HCT116 (cell line): ENCODE measurements at regions not wholly inside any gene's neighbourhood (a gene's known extent, or its start where the extent isn't known, plus 50 kb on each side); places are given as distances from the start of the nearest gene placed in this dataset.

ENCODE experiments used
- ATAC-seq: fragments of 200-7000 bp; cut with Tn5 transposase; 2 replicates; pipeline ENCODE4 v1.9.1; 2020; ENCODE audit warnings: mild to moderate bottlenecking, moderate library complexity
- BruUV-seq: library from RNA; stranded (reverse); fragments of 400-500 nt; replicated peaks from 2 replicates; lab custom pipeline; 2021; lab: Mats Ljungman, UMichigan
- CTCF ChIA-PET: fragments of 300-600 bp; sonication (Branson Sonifier 250); formaldehyde crosslinking; loops from one replicate; lab custom pipeline; 2021; ENCODE audit warnings: antibody characterized with exemption; lab: Charles Lee
- POLR2A ChIA-PET: fragments of 300-600, 350-600 bp; sonication (Branson Sonifier 250); formaldehyde crosslinking; loops from one replicate; lab custom pipeline; 2021; ENCODE audit warnings: antibody characterized with exemption; lab: Charles Lee
- RAD21 ChIA-PET, 2 experiments: fragments of 300-600 bp; sonication (Branson Sonifier 250); formaldehyde crosslinking; loops; one replicate each; lab custom pipeline; 2023; ENCODE audit warnings: low total read pairs in 2 of 2; ENCODE audit not compliant: uncharacterized antibody in 2 of 2, unreplicated experiment in 2 of 2, low non-redundant PET in 1 of 2; lab: Charles Lee
- DNase-seq: peaks from one replicate; pipeline ENCODE4 v3.0.0-alpha.2; 2010; ENCODE audit warnings: low read depth, low spot score
- H2AFZ ChIP-seq: fragments of 200-600 bp; shearing (Covaris generic), sonication (generic); 2 replicates; pipeline ENCODE4 v1.6.1; 2017; ENCODE audit warnings: low read depth, mixed run types, mixed read lengths, antibody characterized with exemption, low read length; ENCODE audit not compliant: poor library complexity, severe bottlenecking
- H3K27ac ChIP-seq: 2 replicates; pipeline ENCODE4 v1.5.1; 2012; ENCODE audit warnings: low read depth, low read length
- H3K27me3 ChIP-seq: fragments of 200-600 bp; sonication (generic); 2 replicates; pipeline ENCODE4 v1.6.1; 2016; ENCODE audit warnings: mixed run types, low read length, mixed read lengths; ENCODE audit not compliant: insufficient read depth
- H3K36me3 ChIP-seq, 2 experiments: fragments of 200-500 bp in 1 of 2; fragments of 200-600 bp in 1 of 2; sonication (Bioruptor generic) in 1 of 2; sonication (generic) in 1 of 2; 2 replicates each; pipeline versions ENCODE4 v1.5.1 to v1.6.1; 2014 to 2016; ENCODE audit warnings: low read length in 2 of 2, inconsistent platforms in 1 of 2, mixed read lengths in 1 of 2, mixed run types in 1 of 2; ENCODE audit not compliant: insufficient read depth in 2 of 2, control insufficient read depth in 1 of 2
- H3K4me1 ChIP-seq, 2 experiments: fragments of 200-600 bp in 1 of 2; sonication (generic) in 1 of 2; 2 replicates each; pipeline versions ENCODE4 v1.5.1 to v1.6.1; 2012 to 2017; ENCODE audit warnings: low read length in 2 of 2, inconsistent platforms in 1 of 2, mild to moderate bottlenecking in 1 of 2, mixed read lengths in 1 of 2, mixed run types in 1 of 2, moderate library complexity in 1 of 2; ENCODE audit not compliant: insufficient read depth in 2 of 2, control insufficient read depth in 1 of 2
- H3K4me2 ChIP-seq: fragments of 200-600 bp; sonication (generic); 2 replicates; pipeline ENCODE4 v1.6.1; 2017; ENCODE audit warnings: mixed run types, low read length, mixed read lengths
- H3K4me3 ChIP-seq, 2 experiments: fragments of 200-600 bp in 1 of 2; sonication (generic) in 1 of 2; replicated peaks in 1 of 2; 2 replicates each; pipeline ENCODE4 v1.5.1; 2011 to 2016; ENCODE audit warnings: low read length in 2 of 2, control low read depth in 1 of 2, low read depth in 1 of 2, mild to moderate bottlenecking in 1 of 2, mixed read lengths in 1 of 2, mixed run types in 1 of 2
- H3K79me2 ChIP-seq: fragments of 200-600 bp; sonication (generic); 2 replicates; pipeline ENCODE4 v1.6.1; 2017; ENCODE audit warnings: mild to moderate bottlenecking, mixed run types, low read length, moderate library complexity, mixed read lengths; ENCODE audit not compliant: insufficient read depth
- H3K9ac ChIP-seq: fragments of 200-600 bp; sonication (generic); 2 replicates; pipeline ENCODE4 v1.6.1; 2016; ENCODE audit warnings: low read length, mixed read lengths
- H3K9me2 ChIP-seq: fragments of 200-600 bp; sonication (generic), shearing (Covaris generic); 2 replicates; pipeline ENCODE4 v1.6.1; 2017; ENCODE audit warnings: mixed run types, mild to moderate bottlenecking, moderate library complexity; ENCODE audit not compliant: insufficient read depth
- H3K9me3 ChIP-seq, 2 experiments: fragments of 200-500 bp in 1 of 2; fragments of 200-600 bp in 1 of 2; sonication (Bioruptor generic) in 1 of 2; sonication (generic) in 1 of 2; 2 replicates each; pipeline ENCODE4 v1.6.1; 2014 to 2017; ENCODE audit warnings: low read length in 2 of 2, mixed read lengths in 2 of 2, inconsistent platforms in 1 of 2, low read depth in 1 of 2, mild to moderate bottlenecking in 1 of 2, mixed run types in 1 of 2, moderate library complexity in 1 of 2; ENCODE audit not compliant: control insufficient read depth in 1 of 2, insufficient read depth in 1 of 2
- H4K20me1 ChIP-seq: fragments of 200-600 bp; sonication (generic), shearing (Covaris generic); 2 replicates; pipeline ENCODE4 v1.6.1; 2017; ENCODE audit warnings: mixed run types, mild to moderate bottlenecking, moderate library complexity; ENCODE audit not compliant: insufficient read depth
- CBX3 ChIP-seq: IDR thresholded peaks from 2 replicates; pipeline ENCODE4 v1.6.1; 2012; ENCODE audit warnings: low read depth
- CEBPB ChIP-seq: IDR thresholded peaks from 2 replicates; pipeline ENCODE4 v1.6.1; 2012; ENCODE audit warnings: low read depth
- EGR1 ChIP-seq: IDR thresholded peaks from 2 replicates; pipeline ENCODE4 v1.6.1; 2012; ENCODE audit warnings: low read depth
- EZH2 ChIP-seq: fragments of 200-600 bp; sonication (generic); IDR thresholded peaks from 2 replicates; pipeline ENCODE4 v1.6.1; 2017; ENCODE audit warnings: antibody characterized with exemption, mixed run types
- EZH2phosphoT487 ChIP-seq: fragments of 200-600 bp; IDR thresholded peaks from 2 replicates; pipeline ENCODE4 v1.6.1; 2018; ENCODE audit warnings: antibody characterized with exemption, borderline replicate concordance
- JUND ChIP-seq: IDR thresholded peaks from 2 replicates; pipeline ENCODE4 v1.6.1; 2012
- POLR2AphosphoS5 ChIP-seq: IDR thresholded peaks from 2 replicates; pipeline ENCODE4 v1.6.1; 2011; ENCODE audit warnings: mild to moderate bottlenecking, low read depth, low read length, moderate library complexity
- SIN3A ChIP-seq: IDR thresholded peaks from 2 replicates; pipeline ENCODE4 v1.6.1; 2012; ENCODE audit warnings: low read depth
- SP1 ChIP-seq: IDR thresholded peaks from 2 replicates; pipeline ENCODE4 v1.6.1; 2012; ENCODE audit warnings: low read depth
- YY1 ChIP-seq: IDR thresholded peaks from 2 replicates; pipeline ENCODE4 v1.6.1; 2011; ENCODE audit warnings: low read length, low read depth, moderate library complexity, mild to moderate bottlenecking; ENCODE audit not compliant: insufficient replicate concordance; ENCODE audit errors: extremely low read depth
- ZFX ChIP-seq: fragments of 450-650 bp; IDR thresholded peaks from 2 replicates; pipeline ENCODE4 v1.6.1; 2017
- intact Hi-C: fragments of 100-400 bp; cut with micrococcal nuclease; formaldehyde crosslinking; loops from 2 replicates; pipeline ENCODE4 v1.10.0; 2022
- TF ChIP-seq, protein P1 (sequence below), 3 experiments: fragments of 200-600 bp in 1 of 3; sonication (generic) in 1 of 3; IDR thresholded peaks in 2 of 3; conservative IDR thresholded peaks in 1 of 3; 2 replicates each; pipeline ENCODE4 v1.5.1; 2012 to 2017; ENCODE audit warnings: low read depth in 2 of 3, low read length in 2 of 3, antibody characterized with exemption in 1 of 3, borderline replicate concordance in 1 of 3, control low read depth in 1 of 3, mild to moderate bottlenecking in 1 of 3, mixed read lengths in 1 of 3, mixed run types in 1 of 3, moderate library complexity in 1 of 3; ENCODE audit not compliant: insufficient read depth in 1 of 3
- TF ChIP-seq, protein P2 (sequence below): IDR thresholded peaks from 2 replicates; pipeline ENCODE4 v1.6.1; 2012

DNA sequence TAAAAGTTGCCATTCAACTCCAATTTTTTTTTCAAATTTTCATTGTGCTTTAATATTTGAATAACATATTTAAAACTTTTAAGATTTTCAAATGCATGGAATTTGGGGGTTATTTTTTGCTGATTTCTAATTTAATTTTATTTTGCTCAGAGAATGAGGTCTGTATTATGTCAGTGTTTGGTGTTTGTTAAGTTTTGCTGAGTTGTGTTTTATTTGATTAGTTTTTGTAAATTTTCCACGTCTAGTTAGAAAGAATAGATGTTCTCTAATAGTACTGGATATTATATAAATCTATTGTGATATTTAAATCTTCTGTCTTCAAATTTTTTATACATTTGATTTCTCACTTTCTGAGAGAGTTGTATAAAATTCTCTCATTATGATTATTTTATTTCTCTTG is 145.9 kb downstream of the MACIR start:
- no peak for TF ChIP-seq SIN3A
- TF ChIP-seq, protein P1, sequence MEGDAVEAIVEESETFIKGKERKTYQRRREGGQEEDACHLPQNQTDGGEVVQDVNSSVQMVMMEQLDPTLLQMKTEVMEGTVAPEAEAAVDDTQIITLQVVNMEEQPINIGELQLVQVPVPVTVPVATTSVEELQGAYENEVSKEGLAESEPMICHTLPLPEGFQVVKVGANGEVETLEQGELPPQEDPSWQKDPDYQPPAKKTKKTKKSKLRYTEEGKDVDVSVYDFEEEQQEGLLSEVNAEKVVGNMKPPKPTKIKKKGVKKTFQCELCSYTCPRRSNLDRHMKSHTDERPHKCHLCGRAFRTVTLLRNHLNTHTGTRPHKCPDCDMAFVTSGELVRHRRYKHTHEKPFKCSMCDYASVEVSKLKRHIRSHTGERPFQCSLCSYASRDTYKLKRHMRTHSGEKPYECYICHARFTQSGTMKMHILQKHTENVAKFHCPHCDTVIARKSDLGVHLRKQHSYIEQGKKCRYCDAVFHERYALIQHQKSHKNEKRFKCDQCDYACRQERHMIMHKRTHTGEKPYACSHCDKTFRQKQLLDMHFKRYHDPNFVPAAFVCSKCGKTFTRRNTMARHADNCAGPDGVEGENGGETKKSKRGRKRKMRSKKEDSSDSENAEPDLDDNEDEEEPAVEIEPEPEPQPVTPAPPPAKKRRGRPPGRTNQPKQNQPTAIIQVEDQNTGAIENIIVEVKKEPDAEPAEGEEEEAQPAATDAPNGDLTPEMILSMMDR (IDR thresholded peaks at IDR 0.05 in 2 of 3, conservative IDR thresholded peaks at IDR 0.05 in 1 of 3; ENCODE audit: borderline replicate concordance in 1 of 3, insufficient read depth in 1 of 3, low read depth in 2 of 3, low read length in 2 of 3): no peak
- no peak for TF ChIP-seq EZH2
- no peak for TF ChIP-seq JUND
- TF ChIP-seq EGR1: no peak
- no peak for TF ChIP-seq EZH2phosphoT487
- no peak for TF ChIP-seq ZFX
- no peak for TF ChIP-seq SP1
- no peak for TF ChIP-seq CBX3
- TF ChIP-seq YY1: no peak
- TF ChIP-seq, protein P2, sequence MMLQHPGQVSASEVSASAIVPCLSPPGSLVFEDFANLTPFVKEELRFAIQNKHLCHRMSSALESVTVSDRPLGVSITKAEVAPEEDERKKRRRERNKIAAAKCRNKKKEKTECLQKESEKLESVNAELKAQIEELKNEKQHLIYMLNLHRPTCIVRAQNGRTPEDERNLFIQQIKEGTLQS: no peak
- TF ChIP-seq CEBPB: no peak
- no peak for TF ChIP-seq POLR2AphosphoS5
- H3K4me2 ChIP-seq: no peak overlapping the region
- no peak for ATAC-seq
- RAD21 ChIA-PET: no interaction called here
- intact Hi-C loops: no loop called here
- no peaks in the 10 kb centered on the region for H3K36me3 ChIP-seq
- H3K27me3 ChIP-seq: no peaks in the 10 kb centered on the region
- no peak overlapping the region for H2AFZ ChIP-seq
- no peak for DNase-seq
- no peak overlapping the region for H3K9ac ChIP-seq
- no peaks in the 10 kb centered on the region for H3K9me3 ChIP-seq
- POLR2A ChIA-PET: no interaction called here
- H3K27ac ChIP-seq: no peak overlapping the region
- no peaks in the 10 kb centered on the region for H3K9me2 ChIP-seq
- no peaks in the 10 kb centered on the region for H4K20me1 ChIP-seq
- H3K4me3 ChIP-seq: no peak overlapping the region
- H3K79me2 ChIP-seq: no peaks in the 10 kb centered on the region
- BruUV-seq: no TSS peak
- CTCF ChIA-PET: no interaction called here
- H3K4me1 ChIP-seq: no peaks in the 10 kb centered on the region
